ENCODE measurements at regions not wholly inside any gene's neighbourhood (a gene's known extent, or its start where the extent isn't known, plus 50 kb on each side); places are given as distances from the start of the nearest gene placed in this dataset.

DNA sequence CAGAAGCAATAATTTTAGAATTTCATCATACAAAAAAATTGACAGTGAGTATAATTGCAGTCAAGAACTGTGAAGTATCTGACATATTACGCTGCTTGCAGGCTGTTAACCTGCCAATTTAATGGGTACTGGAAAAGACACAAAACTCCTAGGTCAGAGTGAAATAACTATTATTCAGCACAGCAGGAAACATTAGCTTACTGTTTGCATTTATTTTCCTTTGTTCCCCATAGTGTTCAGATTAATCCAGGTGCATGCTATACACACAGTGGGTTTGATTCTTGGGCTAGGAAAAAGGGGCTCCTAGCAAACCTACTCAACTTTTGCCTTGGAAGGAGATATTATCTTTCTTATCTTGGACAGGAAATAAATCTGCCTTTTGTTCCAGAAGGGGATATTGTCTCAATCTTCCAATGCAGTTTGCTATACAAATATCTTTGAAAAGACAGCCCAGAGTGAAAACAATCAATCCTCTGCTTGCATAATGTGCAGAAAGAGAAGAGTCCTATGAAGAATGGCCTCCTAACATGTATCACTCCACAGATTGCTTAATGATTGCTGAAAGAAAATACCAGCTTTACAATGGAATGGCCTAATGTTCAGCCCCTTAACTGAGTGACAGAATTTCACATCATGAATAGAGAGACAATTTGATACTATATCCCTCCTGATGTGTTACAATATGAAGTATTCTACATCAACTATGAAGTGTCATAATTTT lies 443.4 kb downstream of the TBC1D4 start:
- Histone ChIP-seq H3K36me3 (no peaks in the 10 kb centered on the region), H3K4me1 (no peaks in the 10 kb centered on the region), H3K4me3 (no peak overlapping the region), H3K27ac (no peak overlapping the region), H3K9me3 (peaks cover 0 to 29% of the 10 kb centered on the region in 2 donors), H3K27me3 (no peaks in the 10 kb centered on the region)
- no peak for DNase-seq (ENCODE audit: low spot score)
- TF ChIP-seq, protein P1, sequence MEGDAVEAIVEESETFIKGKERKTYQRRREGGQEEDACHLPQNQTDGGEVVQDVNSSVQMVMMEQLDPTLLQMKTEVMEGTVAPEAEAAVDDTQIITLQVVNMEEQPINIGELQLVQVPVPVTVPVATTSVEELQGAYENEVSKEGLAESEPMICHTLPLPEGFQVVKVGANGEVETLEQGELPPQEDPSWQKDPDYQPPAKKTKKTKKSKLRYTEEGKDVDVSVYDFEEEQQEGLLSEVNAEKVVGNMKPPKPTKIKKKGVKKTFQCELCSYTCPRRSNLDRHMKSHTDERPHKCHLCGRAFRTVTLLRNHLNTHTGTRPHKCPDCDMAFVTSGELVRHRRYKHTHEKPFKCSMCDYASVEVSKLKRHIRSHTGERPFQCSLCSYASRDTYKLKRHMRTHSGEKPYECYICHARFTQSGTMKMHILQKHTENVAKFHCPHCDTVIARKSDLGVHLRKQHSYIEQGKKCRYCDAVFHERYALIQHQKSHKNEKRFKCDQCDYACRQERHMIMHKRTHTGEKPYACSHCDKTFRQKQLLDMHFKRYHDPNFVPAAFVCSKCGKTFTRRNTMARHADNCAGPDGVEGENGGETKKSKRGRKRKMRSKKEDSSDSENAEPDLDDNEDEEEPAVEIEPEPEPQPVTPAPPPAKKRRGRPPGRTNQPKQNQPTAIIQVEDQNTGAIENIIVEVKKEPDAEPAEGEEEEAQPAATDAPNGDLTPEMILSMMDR (IDR thresholded peaks at IDR 0.05) = no peak

- Histone ChIP-seq H3K4me3 (no peak overlapping the region), H3K27ac (no peak overlapping the region), H3K27me3 (no peaks in the 10 kb centered on the region), H3K9me3 (no peaks in the 10 kb centered on the region), H3K36me3 (no peaks in the 10 kb centered on the region), H3K4me1 (no peaks in the 10 kb centered on the region)
- TF ChIP-seq, protein P1 (IDR thresholded peaks at IDR 0.05) = no peak
- DNase-seq (ENCODE audit: low spot score) = no peak
These were observed 456.0 kb downstream of the TBC1D4 start for GRCh38 chr13:75025956-75026355.

GRCh38 chr13:75024602-75025001 lies 457.4 kb downstream of the TBC1D4 start:
- Histone ChIP-seq H3K4me1 (no peaks in the 10 kb centered on the region), H3K27me3 (no peaks in the 10 kb centered on the region), H3K27ac (no peak overlapping the region), H3K9me3 (no peaks in the 10 kb centered on the region), H3K36me3 (no peaks in the 10 kb centered on the region), H3K4me3 (no peak overlapping the region)
- no peak for DNase-seq (ENCODE audit: low spot score)
- TF ChIP-seq, protein P1 (IDR thresholded peaks at IDR 0.05) = no peak

GRCh38 chr13:75023609-75024008 lies 458.4 kb downstream of the TBC1D4 start:
- TF ChIP-seq, protein P1 (IDR thresholded peaks at IDR 0.05) = no peak
- DNase-seq (ENCODE audit: low spot score) = no peak

GRCh38 chr13:75021151-75021550 lies 460.8 kb downstream of the TBC1D4 start:
- no peaks in the 10 kb centered on the region for H3K9me3 ChIP-seq
- H3K27me3 ChIP-seq = no peaks in the 10 kb centered on the region
- H3K4me3 ChIP-seq = no peak overlapping the region
- DNase-seq (ENCODE audit: low spot score) = no peak
- H3K4me1 ChIP-seq = no peaks in the 10 kb centered on the region
- no peak overlapping the region for H3K27ac ChIP-seq
- H3K36me3 ChIP-seq = no peaks in the 10 kb centered on the region
- TF ChIP-seq, protein P1 (IDR thresholded peaks at IDR 0.05) = no peak

More at GRCh38 chr13:75023609-75024008, 458.4 kb downstream of the TBC1D4 start:
- no peaks in the 10 kb centered on the region for H3K4me1 ChIP-seq
- H3K27ac ChIP-seq = no peak overlapping the region
- no peaks in the 10 kb centered on the region for H3K9me3 ChIP-seq
- H3K4me3 ChIP-seq = no peak overlapping the region
- H3K36me3 ChIP-seq = no peaks in the 10 kb centered on the region
- no peaks in the 10 kb centered on the region for H3K27me3 ChIP-seq

- Histone ChIP-seq H3K4me1 (no peaks in the 10 kb centered on the region), H3K27me3 (no peaks in the 10 kb centered on the region), H3K4me3 (no peak overlapping the region), H3K9me3 (no peaks in the 10 kb centered on the region), H3K27ac (no peak overlapping the region), H3K36me3 (no peaks in the 10 kb centered on the region)
- DNase-seq (ENCODE audit: low spot score) = no peak
- TF ChIP-seq, protein P1 (IDR thresholded peaks at IDR 0.05) = no peak
These were observed 465.7 kb downstream of the TBC1D4 start for GRCh38 chr13:75016225-75016624.
